Breast epithelium (tissue), 4 donors: ENCODE measurements at regions not wholly inside any gene's neighbourhood (a gene's known extent, or its start where the extent isn't known, plus 50 kb on each side); places are given as distances from the start of the nearest gene placed in this dataset.

ENCODE experiments used
- DNase-seq, 2 donors: peaks; one replicate each; pipeline ENCODE4 v3.0.0-alpha.2; 2019; ENCODE audit warnings: low spot score in 2 of 2
- H3K27ac ChIP-seq, 2 donors: fragments of 200-600 bp; sonication (generic) in 1 of 2; one replicate each; pipeline ENCODE4 v1.5.1; 2016 to 2019; ENCODE audit warnings: mild to moderate bottlenecking in 1 of 2
- H3K27me3 ChIP-seq, 2 donors: fragments of 200-600 bp; sonication (generic) in 1 of 2; one replicate each; pipeline versions ENCODE4 v1.5.1 to v1.6.0; 2017 to 2019; ENCODE audit warnings: control low read depth in 1 of 2, mild to moderate bottlenecking in 1 of 2
- H3K36me3 ChIP-seq: fragments of 200-600 bp; one replicate; pipeline ENCODE4 v1.5.1; 2019
- H3K4me1 ChIP-seq, 2 donors: fragments of 200-600 bp; sonication (generic); one replicate each; pipeline ENCODE4 v1.5.1; 2016 to 2019; ENCODE audit warnings: control low read depth in 1 of 2
- H3K4me3 ChIP-seq, 3 donors: fragments of 200-600 bp; sonication (generic); 1 replicate in 2 of 3; 2 replicates in 1 of 3; pipeline ENCODE4 v1.5.1; 2016 to 2019; ENCODE audit warnings: mild to moderate bottlenecking in 3 of 3, moderate library complexity in 2 of 3
- H3K9me3 ChIP-seq, 2 donors: fragments of 200-600 bp; sonication (generic) in 1 of 2; one replicate each; pipeline ENCODE4 v1.5.1; 2016 to 2019; ENCODE audit warnings: control low read depth in 1 of 2
- POLR2A ChIP-seq: fragments of 450-650 bp; IDR thresholded peaks from one replicate; pipeline ENCODE4 v1.6.1; 2016; ENCODE audit warnings: antibody characterized with exemption, mild to moderate bottlenecking, moderate library complexity
- POLR2AphosphoS5 ChIP-seq, 3 donors: sonication (generic); formaldehyde crosslinking; IDR thresholded peaks; one replicate each; pipeline ENCODE4 v1.6.1; 2017; ENCODE audit warnings: antibody characterized with exemption in 3 of 3
- intact Hi-C: fragments of 100-400 bp; cut with DNase I; formaldehyde crosslinking; loops from one replicate; pipeline ENCODE4 v1.15.1; 2023; ENCODE audit warnings: low total_unique reads
- TF ChIP-seq, protein P1 (sequence below), 3 donors: fragments of 450-650 bp; IDR thresholded peaks; one replicate each; pipeline ENCODE4 v1.5.1; 2016 to 2017; ENCODE audit warnings: antibody characterized with exemption in 3 of 3, mild to moderate bottlenecking in 3 of 3, moderate library complexity in 3 of 3

DNA sequence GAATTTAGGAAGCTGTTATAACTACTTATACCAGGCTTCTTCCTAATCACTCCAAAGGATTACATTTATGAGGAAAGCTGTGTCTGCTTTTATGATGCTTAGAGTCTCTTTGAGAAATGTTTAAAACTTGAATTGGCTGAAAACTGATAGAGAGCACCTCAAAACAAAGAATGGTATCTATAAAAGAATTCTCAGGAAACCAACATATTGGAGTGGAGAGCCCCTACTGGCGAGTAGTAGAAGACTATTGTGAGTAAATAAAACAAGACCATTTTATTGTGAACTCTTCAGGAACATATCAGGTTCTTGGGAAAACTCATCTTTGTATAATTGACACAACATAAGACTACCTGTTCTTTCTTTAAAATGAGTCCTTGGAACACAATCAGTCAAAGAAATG is 578.6 kb downstream of the RERGL start:
- no peak overlapping the region for H3K27ac ChIP-seq
- peaks cover 0 to 4% of the 10 kb centered on the region in 2 donors for H3K9me3 ChIP-seq
- H3K4me1 ChIP-seq, result no peaks in the 10 kb centered on the region
- H3K27me3 ChIP-seq, result no peaks in the 10 kb centered on the region
- TF ChIP-seq POLR2AphosphoS5 (IDR thresholded peaks at IDR 0.05), result no peak
- no peak for TF ChIP-seq POLR2A
- no peak overlapping the region for H3K4me3 ChIP-seq
- no peaks in the 10 kb centered on the region for H3K36me3 ChIP-seq
- intact Hi-C loops, result no loop called here
- no peak for DNase-seq

DNA sequence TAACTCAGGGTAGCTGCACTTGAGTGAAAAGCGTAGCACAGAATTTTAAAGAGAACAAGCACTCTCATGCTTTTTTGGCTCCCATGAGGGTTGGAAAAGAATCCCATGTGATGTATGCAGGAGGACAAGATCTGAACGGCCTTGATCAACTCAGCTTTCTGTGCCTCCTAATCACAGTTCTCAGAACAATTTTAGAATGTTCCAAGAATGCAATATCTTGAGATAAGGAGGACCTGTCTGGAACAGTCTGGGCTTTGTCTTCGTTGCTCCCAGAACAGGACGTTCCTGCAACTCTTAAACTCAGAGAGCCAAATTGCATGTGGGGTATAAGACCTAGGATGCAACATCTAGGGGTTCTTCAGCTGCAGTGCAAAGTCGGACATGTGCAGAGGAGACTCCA is 582.7 kb downstream of the RERGL start:
- Histone ChIP-seq H3K27ac (no peak overlapping the region), H3K36me3 (no peaks in the 10 kb centered on the region), H3K9me3 (no peaks in the 10 kb centered on the region), H3K4me1 (no peaks in the 10 kb centered on the region), H3K4me3 (no peak overlapping the region), H3K27me3 (no peaks in the 10 kb centered on the region)
- no peak for DNase-seq
- intact Hi-C loops, result no loop called here
- TF ChIP-seq POLR2A, result no peak
- no peak for TF ChIP-seq POLR2AphosphoS5 (IDR thresholded peaks at IDR 0.05)
- TF ChIP-seq, protein P1, sequence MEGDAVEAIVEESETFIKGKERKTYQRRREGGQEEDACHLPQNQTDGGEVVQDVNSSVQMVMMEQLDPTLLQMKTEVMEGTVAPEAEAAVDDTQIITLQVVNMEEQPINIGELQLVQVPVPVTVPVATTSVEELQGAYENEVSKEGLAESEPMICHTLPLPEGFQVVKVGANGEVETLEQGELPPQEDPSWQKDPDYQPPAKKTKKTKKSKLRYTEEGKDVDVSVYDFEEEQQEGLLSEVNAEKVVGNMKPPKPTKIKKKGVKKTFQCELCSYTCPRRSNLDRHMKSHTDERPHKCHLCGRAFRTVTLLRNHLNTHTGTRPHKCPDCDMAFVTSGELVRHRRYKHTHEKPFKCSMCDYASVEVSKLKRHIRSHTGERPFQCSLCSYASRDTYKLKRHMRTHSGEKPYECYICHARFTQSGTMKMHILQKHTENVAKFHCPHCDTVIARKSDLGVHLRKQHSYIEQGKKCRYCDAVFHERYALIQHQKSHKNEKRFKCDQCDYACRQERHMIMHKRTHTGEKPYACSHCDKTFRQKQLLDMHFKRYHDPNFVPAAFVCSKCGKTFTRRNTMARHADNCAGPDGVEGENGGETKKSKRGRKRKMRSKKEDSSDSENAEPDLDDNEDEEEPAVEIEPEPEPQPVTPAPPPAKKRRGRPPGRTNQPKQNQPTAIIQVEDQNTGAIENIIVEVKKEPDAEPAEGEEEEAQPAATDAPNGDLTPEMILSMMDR (IDR thresholded peaks at IDR 0.05), result no peak

DNA sequence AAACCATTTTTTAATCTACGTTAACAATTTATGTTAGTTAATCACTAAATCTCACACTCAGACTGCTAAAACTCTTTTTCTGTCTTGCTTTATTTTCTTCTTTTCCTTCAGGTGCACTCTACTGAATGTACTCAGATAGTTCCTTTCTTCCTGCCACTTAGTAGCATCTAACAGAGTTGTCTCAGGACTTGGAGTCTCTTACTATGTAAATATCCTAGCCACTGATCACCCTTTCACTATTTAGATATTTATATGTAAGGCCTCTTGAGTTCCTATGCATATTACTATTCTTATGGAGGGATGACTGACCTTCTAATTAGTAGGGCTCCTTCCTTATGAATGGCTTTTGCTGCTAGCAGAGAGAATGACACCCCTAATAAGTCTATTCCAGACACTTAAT is 586.3 kb downstream of the RERGL start:
- no peaks in the 10 kb centered on the region for H3K36me3 ChIP-seq

DNA sequence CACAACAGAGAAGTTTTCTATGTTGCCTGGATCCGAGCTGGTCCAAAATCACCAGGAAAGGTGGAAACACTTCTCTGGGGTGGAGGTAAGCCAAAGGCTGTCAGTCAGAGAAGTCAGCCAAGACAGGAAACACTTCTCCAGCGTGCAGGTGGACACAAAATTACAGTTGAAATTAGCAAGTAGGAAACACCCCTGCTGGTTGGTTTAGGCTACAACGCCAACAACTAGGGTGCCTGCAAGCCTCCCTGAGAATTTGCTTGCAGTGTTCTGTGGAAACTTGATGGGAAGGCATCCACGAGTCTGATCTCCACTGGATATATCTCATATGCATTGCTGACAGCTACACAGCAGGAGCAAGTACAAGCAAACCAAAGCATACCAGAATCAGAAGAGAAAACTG is 600.5 kb downstream of the RERGL start:
- Histone ChIP-seq H3K4me3 (no peak overlapping the region), H3K9me3 (no peaks in the 10 kb centered on the region), H3K36me3 (no peaks in the 10 kb centered on the region), H3K4me1 (no peaks in the 10 kb centered on the region), H3K27ac (no peak overlapping the region), H3K27me3 (no peaks in the 10 kb centered on the region)
- no peak for DNase-seq
- intact Hi-C loops, result no loop called here
- TF ChIP-seq POLR2AphosphoS5 (IDR thresholded peaks at IDR 0.05) (no peak), POLR2A (no peak)
- TF ChIP-seq, protein P1 (IDR thresholded peaks at IDR 0.05), result no peak

More for the DNA sequence above, 586.3 kb downstream of the RERGL start:
- no peaks in the 10 kb centered on the region for H3K4me1 ChIP-seq
- H3K27ac ChIP-seq, result no peak overlapping the region
- DNase-seq, result no peak
- peaks cover 0 to 3% of the 10 kb centered on the region in 2 donors for H3K27me3 ChIP-seq
- H3K4me3 ChIP-seq, result no peak overlapping the region
- TF ChIP-seq POLR2A (no peak), POLR2AphosphoS5 (IDR thresholded peaks at IDR 0.05) (no peak)
- TF ChIP-seq, protein P1 (IDR thresholded peaks at IDR 0.05), result no peak
- intact Hi-C loops, result no loop called here
- no peaks in the 10 kb centered on the region for H3K9me3 ChIP-seq

DNA sequence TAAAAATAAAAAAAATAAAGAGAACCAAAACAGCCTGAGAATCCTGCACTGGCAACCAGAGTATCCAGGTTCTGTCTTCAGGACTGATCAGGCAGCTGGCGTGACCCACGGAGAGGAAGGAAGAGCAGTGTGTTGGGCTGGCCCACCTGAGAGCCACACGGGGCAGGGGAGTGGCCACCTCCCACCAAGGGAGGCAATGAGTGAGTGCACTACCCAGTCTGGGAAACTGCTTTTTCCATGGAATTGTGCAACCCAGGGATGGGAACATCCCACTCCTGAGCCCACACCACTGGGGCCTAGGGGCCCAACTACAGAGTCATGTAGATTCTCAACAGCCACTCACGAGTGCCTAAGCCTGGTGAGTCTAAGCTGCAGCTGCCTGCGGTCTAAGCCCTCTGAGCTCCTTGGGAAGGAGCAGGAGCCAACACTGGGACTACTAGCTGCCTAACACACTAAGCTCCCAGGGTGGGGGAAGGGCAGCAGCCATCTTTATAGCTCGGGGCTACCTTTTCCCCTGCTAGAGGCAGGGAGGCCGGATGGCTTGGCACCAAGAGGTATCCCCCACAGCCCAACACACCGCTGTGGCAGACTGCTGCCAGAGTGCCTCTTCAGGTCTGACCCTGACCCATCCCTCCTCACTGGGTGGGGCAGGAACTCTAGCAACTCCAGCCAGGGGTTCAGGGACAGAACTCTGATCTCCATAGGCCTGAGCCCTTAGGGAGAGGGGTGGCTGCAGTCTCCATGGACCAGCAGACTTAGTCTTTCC is 610.9 kb downstream of the RERGL start:
- H3K9me3 ChIP-seq, result peaks cover 4 to 18% of the 10 kb centered on the region in 2 donors
- TF ChIP-seq POLR2A (no peak), POLR2AphosphoS5 (IDR thresholded peaks at IDR 0.05) (no peak)
- TF ChIP-seq, protein P1 (IDR thresholded peaks at IDR 0.05), result no peak
- intact Hi-C loops, result no loop called here
- no peak overlapping the region for H3K4me3 ChIP-seq
- no peaks in the 10 kb centered on the region for H3K4me1 ChIP-seq
- no peaks in the 10 kb centered on the region for H3K36me3 ChIP-seq
- no peaks in the 10 kb centered on the region for H3K27me3 ChIP-seq
- H3K27ac ChIP-seq, result no peak overlapping the region
- DNase-seq, result no peak
